ENCODE measurements at regions not wholly inside any gene's neighbourhood (a gene's known extent, or its start where the extent isn't known, plus 50 kb on each side); places are given as distances from the start of the nearest gene placed in this dataset.

DNA sequence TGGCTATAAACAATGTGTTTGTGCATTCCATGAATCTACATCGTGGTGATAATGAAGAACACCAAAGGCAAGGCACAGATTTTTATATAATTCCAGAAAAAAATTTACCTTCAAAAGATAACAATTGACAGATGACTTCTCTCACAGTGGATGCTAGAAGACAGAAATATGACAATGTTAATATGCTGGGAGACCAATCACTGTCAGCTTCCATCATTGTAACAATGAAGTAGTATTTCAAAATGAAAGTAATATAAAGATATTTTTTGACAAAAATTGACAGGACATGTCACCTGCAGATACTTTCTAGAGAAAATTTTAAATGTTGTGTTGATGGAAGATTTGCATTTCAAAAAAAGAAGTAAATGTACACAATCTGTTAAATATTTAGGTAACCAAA lies 1925.9 kb upstream of the LRRTM1 start:
- no peak overlapping the region for H3K4me3 Mint-ChIP-seq (ENCODE audit: unreplicated experiment)
- H3K9me3 Mint-ChIP-seq (ENCODE audit: low read depth) = no peaks in the 10 kb centered on the region
- no peak overlapping the region for H3K27ac Mint-ChIP-seq (ENCODE audit: unreplicated experiment)
- TF ChIP-seq, protein P1, sequence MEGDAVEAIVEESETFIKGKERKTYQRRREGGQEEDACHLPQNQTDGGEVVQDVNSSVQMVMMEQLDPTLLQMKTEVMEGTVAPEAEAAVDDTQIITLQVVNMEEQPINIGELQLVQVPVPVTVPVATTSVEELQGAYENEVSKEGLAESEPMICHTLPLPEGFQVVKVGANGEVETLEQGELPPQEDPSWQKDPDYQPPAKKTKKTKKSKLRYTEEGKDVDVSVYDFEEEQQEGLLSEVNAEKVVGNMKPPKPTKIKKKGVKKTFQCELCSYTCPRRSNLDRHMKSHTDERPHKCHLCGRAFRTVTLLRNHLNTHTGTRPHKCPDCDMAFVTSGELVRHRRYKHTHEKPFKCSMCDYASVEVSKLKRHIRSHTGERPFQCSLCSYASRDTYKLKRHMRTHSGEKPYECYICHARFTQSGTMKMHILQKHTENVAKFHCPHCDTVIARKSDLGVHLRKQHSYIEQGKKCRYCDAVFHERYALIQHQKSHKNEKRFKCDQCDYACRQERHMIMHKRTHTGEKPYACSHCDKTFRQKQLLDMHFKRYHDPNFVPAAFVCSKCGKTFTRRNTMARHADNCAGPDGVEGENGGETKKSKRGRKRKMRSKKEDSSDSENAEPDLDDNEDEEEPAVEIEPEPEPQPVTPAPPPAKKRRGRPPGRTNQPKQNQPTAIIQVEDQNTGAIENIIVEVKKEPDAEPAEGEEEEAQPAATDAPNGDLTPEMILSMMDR (IDR thresholded peaks at IDR 0.05) = no peak
- no peak for DNase-seq (ENCODE audit: low spot score)
- H3K36me3 Mint-ChIP-seq (ENCODE audit: low read depth) = no peaks in the 10 kb centered on the region
- H3K4me1 Mint-ChIP-seq (ENCODE audit: low read depth) = no peaks in the 10 kb centered on the region
- no peaks in the 10 kb centered on the region for H3K27me3 Mint-ChIP-seq (ENCODE audit: low read depth)

DNA sequence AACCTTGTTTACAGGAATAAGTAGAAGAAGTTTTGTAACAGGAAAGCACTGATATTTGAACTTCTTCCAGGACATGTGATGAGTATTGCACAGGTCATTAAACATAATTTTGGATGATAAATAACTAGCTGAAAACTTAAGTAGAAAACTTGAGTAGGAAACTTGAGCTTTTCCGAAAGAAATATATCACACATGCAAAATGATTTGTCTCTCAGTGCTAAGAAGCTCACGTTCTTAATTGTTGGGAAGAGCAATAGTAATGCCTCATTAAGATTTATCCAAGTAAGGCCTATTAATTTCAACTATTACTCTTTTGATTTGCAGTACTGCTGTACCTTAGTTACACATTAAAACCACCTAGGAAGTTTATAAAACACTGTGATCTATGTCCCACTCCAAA lies 1921.9 kb upstream of the LRRTM1 start:
- no peaks in the 10 kb centered on the region for H3K4me1 Mint-ChIP-seq (ENCODE audit: low read depth)
- DNase-seq (ENCODE audit: low spot score) = no peak
- TF ChIP-seq, protein P1 (IDR thresholded peaks at IDR 0.05) = no peak

DNA sequence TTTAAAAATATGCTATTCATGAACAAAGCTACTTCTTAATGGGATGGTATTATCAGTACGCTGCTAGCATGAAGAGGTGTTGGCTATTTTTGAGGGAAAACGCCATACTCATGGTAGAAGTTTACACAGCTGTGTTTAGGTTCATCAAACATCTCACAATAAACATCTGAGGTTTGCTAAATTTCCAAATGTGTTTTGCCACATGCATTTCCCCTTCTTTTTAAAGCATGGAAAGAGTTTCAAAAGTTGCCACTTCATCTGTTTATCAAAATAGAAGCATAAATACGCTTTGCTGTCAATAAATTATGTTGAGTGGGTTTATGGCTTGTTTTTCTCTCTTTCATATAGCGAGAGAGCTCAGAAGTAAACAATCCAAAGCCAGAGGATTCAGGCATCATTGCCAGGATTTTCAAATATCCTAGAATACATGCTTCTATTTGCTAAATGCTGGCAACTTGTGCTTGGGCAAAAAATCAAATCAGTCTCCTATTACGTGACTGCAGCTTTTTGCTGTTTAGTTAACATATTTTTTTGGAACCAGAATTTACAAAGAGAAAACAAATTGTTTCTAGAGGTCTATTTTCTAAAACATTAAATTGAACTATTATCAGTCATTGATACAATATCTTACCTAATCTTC lies 1919.9 kb upstream of the LRRTM1 start:
- TF ChIP-seq, protein P1 (IDR thresholded peaks at IDR 0.05) = no peak
- no peak for DNase-seq (ENCODE audit: low spot score)
- no peaks in the 10 kb centered on the region for H3K4me1 Mint-ChIP-seq (ENCODE audit: low read depth)
- peaks cover 9% of the 10 kb centered on the region for H3K9me3 Mint-ChIP-seq (ENCODE audit: low read depth)
- H3K4me3 Mint-ChIP-seq (ENCODE audit: unreplicated experiment) = no peak overlapping the region
- no peaks in the 10 kb centered on the region for H3K36me3 Mint-ChIP-seq (ENCODE audit: low read depth)
- H3K27me3 Mint-ChIP-seq (ENCODE audit: low read depth) = no peaks in the 10 kb centered on the region
- no peak overlapping the region for H3K27ac Mint-ChIP-seq (ENCODE audit: unreplicated experiment)

More for the DNA sequence above, 1921.9 kb upstream of the LRRTM1 start:
- Mint-ChIP-seq H3K9me3 (ENCODE audit: low read depth) (peaks cover 9% of the 10 kb centered on the region), H3K4me3 (ENCODE audit: unreplicated experiment) (no peak overlapping the region), H3K27ac (ENCODE audit: unreplicated experiment) (no peak overlapping the region), H3K27me3 (ENCODE audit: low read depth) (no peaks in the 10 kb centered on the region), H3K36me3 (ENCODE audit: low read depth) (no peaks in the 10 kb centered on the region)

DNA sequence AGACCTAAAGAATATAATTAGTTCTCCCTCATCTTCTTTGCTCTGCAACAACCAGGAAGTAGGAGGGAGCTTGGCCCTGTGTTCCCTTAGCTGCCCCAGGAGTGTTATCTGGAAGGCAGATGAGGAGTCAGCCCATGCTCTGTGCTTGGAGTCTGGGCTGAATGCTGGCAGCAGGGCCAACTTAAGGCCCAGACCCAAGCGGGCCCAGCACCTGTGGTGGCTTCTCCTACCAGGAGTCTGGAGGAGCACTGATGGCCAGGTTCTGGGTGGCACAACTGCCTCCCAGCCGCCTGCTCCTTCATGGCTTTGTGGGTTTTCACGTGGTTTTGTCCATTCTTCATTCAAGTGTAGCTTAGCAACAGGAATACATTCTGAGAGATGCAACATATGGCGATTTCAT lies 1910.7 kb upstream of the LRRTM1 start:
- no peaks in the 10 kb centered on the region for H3K4me1 Mint-ChIP-seq (ENCODE audit: low read depth)
- no peaks in the 10 kb centered on the region for H3K36me3 Mint-ChIP-seq (ENCODE audit: low read depth)
- no peak for DNase-seq (ENCODE audit: low spot score)
- no peak overlapping the region for H3K27ac Mint-ChIP-seq (ENCODE audit: unreplicated experiment)
- H3K27me3 Mint-ChIP-seq (ENCODE audit: low read depth) = no peaks in the 10 kb centered on the region
- no peak overlapping the region for H3K4me3 Mint-ChIP-seq (ENCODE audit: unreplicated experiment)
- peaks cover 10% of the 10 kb centered on the region for H3K9me3 Mint-ChIP-seq (ENCODE audit: low read depth)
- TF ChIP-seq, protein P1 (IDR thresholded peaks at IDR 0.05) = no peak

DNA sequence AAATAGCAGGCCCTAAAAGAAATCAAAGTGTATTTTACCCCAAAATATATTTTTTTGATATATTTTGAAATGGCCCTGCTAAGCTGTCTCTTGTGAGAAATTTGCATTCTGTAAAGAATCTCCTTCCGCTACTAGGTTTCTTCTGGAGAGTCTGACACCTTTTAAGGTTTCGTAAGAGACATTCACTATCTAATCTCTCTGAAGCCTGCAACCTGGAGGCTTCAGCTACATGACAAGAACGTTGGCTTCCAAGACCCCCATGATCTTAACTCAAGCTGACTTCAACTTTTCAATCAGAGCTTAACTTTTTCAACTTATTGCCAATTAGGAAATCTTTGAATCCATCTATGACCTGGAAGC lies 1894.9 kb upstream of the LRRTM1 start:
- Mint-ChIP-seq H3K4me1 (ENCODE audit: low read depth) (no peaks in the 10 kb centered on the region), H3K36me3 (ENCODE audit: low read depth) (no peaks in the 10 kb centered on the region), H3K4me3 (ENCODE audit: unreplicated experiment) (no peak overlapping the region), H3K27ac (ENCODE audit: unreplicated experiment) (no peak overlapping the region), H3K27me3 (ENCODE audit: low read depth) (no peaks in the 10 kb centered on the region), H3K9me3 (ENCODE audit: low read depth) (peaks cover 12% of the 10 kb centered on the region)
- TF ChIP-seq, protein P1 (IDR thresholded peaks at IDR 0.05) = no peak
- DNase-seq (ENCODE audit: low spot score) = no peak

Measured in chondrocyte (in vitro differentiated cells).